Breast epithelium (tissue), 4 donors: ENCODE measurements at regions not wholly inside any gene's neighbourhood (a gene's known extent, or its start where the extent isn't known, plus 50 kb on each side); places are given as distances from the start of the nearest gene placed in this dataset.

Experiments used
- DNase-seq, 2 donors: peaks; one replicate each; pipeline ENCODE4 v3.0.0-alpha.2; 2019; ENCODE audit warnings: low spot score in 2 of 2
- H3K27ac ChIP-seq, 2 donors: fragments of 200-600 bp; sonication (generic) in 1 of 2; one replicate each; pipeline ENCODE4 v1.5.1; 2016 to 2019; ENCODE audit warnings: mild to moderate bottlenecking in 1 of 2
- H3K27me3 ChIP-seq, 2 donors: fragments of 200-600 bp; sonication (generic) in 1 of 2; one replicate each; pipeline versions ENCODE4 v1.5.1 to v1.6.0; 2017 to 2019; ENCODE audit warnings: control low read depth in 1 of 2, mild to moderate bottlenecking in 1 of 2
- H3K36me3 ChIP-seq: fragments of 200-600 bp; one replicate; pipeline ENCODE4 v1.5.1; 2019
- H3K4me1 ChIP-seq, 2 donors: fragments of 200-600 bp; sonication (generic); one replicate each; pipeline ENCODE4 v1.5.1; 2016 to 2019; ENCODE audit warnings: control low read depth in 1 of 2
- H3K4me3 ChIP-seq, 3 donors: fragments of 200-600 bp; sonication (generic); 1 replicate in 2 of 3; 2 replicates in 1 of 3; pipeline ENCODE4 v1.5.1; 2016 to 2019; ENCODE audit warnings: mild to moderate bottlenecking in 3 of 3, moderate library complexity in 2 of 3
- H3K9me3 ChIP-seq, 2 donors: fragments of 200-600 bp; sonication (generic) in 1 of 2; one replicate each; pipeline ENCODE4 v1.5.1; 2016 to 2019; ENCODE audit warnings: control low read depth in 1 of 2
- POLR2A ChIP-seq: fragments of 450-650 bp; IDR thresholded peaks from one replicate; pipeline ENCODE4 v1.6.1; 2016; ENCODE audit warnings: antibody characterized with exemption, mild to moderate bottlenecking, moderate library complexity
- POLR2AphosphoS5 ChIP-seq, 3 donors: sonication (generic); formaldehyde crosslinking; IDR thresholded peaks; one replicate each; pipeline ENCODE4 v1.6.1; 2017; ENCODE audit warnings: antibody characterized with exemption in 3 of 3
- intact Hi-C: fragments of 100-400 bp; cut with DNase I; formaldehyde crosslinking; loops from one replicate; pipeline ENCODE4 v1.15.1; 2023; ENCODE audit warnings: low total_unique reads
- TF ChIP-seq, protein P1 (sequence below), 3 donors: fragments of 450-650 bp; IDR thresholded peaks; one replicate each; pipeline ENCODE4 v1.5.1; 2016 to 2017; ENCODE audit warnings: antibody characterized with exemption in 3 of 3, mild to moderate bottlenecking in 3 of 3, moderate library complexity in 3 of 3

DNA sequence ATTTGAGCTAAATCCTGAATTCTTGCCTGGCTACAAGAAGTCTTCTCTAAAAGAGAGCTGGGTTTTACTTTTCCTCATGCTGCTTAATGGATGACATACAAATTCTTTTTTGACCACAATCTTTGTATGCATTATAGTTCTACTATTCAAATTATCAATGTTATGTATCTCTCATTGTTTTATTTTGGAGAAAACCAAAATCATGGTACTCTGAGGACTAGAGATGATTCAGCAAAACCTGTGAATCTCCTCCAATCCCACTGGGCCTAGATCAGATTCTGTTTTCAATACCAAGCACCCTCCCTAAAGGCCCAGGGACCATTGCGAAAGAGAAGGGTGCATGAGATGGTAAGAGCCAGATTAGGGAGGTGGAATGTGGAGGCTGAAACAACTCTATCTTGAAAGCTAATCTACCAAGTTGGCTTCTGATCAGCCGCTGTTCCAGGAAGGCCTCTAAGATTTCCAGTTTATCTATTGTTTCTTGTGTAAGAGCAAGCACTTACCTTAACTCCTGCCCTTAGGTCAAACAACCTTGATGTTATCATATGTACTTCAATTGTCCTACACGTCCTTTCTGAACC, 547.2 kb downstream of the PLPP3 start:
- no peaks in the 10 kb centered on the region for H3K36me3 ChIP-seq
- H3K4me1 ChIP-seq, result no peaks in the 10 kb centered on the region
- no peaks in the 10 kb centered on the region for H3K27me3 ChIP-seq
- no peak overlapping the region for H3K27ac ChIP-seq
- no peaks in the 10 kb centered on the region for H3K9me3 ChIP-seq
- TF ChIP-seq, protein P1, sequence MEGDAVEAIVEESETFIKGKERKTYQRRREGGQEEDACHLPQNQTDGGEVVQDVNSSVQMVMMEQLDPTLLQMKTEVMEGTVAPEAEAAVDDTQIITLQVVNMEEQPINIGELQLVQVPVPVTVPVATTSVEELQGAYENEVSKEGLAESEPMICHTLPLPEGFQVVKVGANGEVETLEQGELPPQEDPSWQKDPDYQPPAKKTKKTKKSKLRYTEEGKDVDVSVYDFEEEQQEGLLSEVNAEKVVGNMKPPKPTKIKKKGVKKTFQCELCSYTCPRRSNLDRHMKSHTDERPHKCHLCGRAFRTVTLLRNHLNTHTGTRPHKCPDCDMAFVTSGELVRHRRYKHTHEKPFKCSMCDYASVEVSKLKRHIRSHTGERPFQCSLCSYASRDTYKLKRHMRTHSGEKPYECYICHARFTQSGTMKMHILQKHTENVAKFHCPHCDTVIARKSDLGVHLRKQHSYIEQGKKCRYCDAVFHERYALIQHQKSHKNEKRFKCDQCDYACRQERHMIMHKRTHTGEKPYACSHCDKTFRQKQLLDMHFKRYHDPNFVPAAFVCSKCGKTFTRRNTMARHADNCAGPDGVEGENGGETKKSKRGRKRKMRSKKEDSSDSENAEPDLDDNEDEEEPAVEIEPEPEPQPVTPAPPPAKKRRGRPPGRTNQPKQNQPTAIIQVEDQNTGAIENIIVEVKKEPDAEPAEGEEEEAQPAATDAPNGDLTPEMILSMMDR (IDR thresholded peaks at IDR 0.05), result no peak
- TF ChIP-seq POLR2AphosphoS5 (IDR thresholded peaks at IDR 0.05) (no peak), POLR2A (no peak)
- no peak for DNase-seq
- no peak overlapping the region for H3K4me3 ChIP-seq
- intact Hi-C loops, result no loop called here

- TF ChIP-seq POLR2AphosphoS5 (IDR thresholded peaks at IDR 0.05) (no peak), POLR2A (no peak)
- TF ChIP-seq, protein P1 (IDR thresholded peaks at IDR 0.05), result no peak
- no peaks in the 10 kb centered on the region for H3K27me3 ChIP-seq
- no peaks in the 10 kb centered on the region for H3K36me3 ChIP-seq
- H3K27ac ChIP-seq, result no peak overlapping the region
- no peak overlapping the region for H3K4me3 ChIP-seq
- intact Hi-C loops, result no loop called here
- no peaks in the 10 kb centered on the region for H3K9me3 ChIP-seq
- DNase-seq, result no peak
- no peaks in the 10 kb centered on the region for H3K4me1 ChIP-seq
These were observed 548.4 kb downstream of the PLPP3 start for GRCh38 chr1:56031001-56031400.

- Histone ChIP-seq H3K9me3 (no peaks in the 10 kb centered on the region), H3K36me3 (no peaks in the 10 kb centered on the region), H3K27me3 (no peaks in the 10 kb centered on the region), H3K27ac (no peak overlapping the region), H3K4me3 (no peak overlapping the region), H3K4me1 (no peaks in the 10 kb centered on the region)
- TF ChIP-seq POLR2AphosphoS5 (IDR thresholded peaks at IDR 0.05), result no peak
- no peak for TF ChIP-seq POLR2A
- TF ChIP-seq, protein P1 (IDR thresholded peaks at IDR 0.05), result no peak
- intact Hi-C loops, result loop anchor here (5.0 kb wide), 1 partner anchor 982 kb away; no protein-coding TSS in a partner anchor
- DNase-seq, result no peak
These were observed 549.9 kb downstream of the PLPP3 start for GRCh38 chr1:56029319-56030003.

GRCh38 chr1:56028911-56029310, 550.5 kb downstream of the PLPP3 start:
- Histone ChIP-seq H3K4me3 (no peak overlapping the region), H3K4me1 (no peaks in the 10 kb centered on the region), H3K9me3 (no peaks in the 10 kb centered on the region), H3K36me3 (no peaks in the 10 kb centered on the region), H3K27ac (no peak overlapping the region), H3K27me3 (no peaks in the 10 kb centered on the region)
- intact Hi-C loops, result loop anchor here (5.0 kb wide), 1 partner anchor 982 kb away; no protein-coding TSS in a partner anchor
- TF ChIP-seq POLR2A (no peak), POLR2AphosphoS5 (IDR thresholded peaks at IDR 0.05) (no peak)
- DNase-seq, result no peak

GRCh38 chr1:56028244-56028643, 551.1 kb downstream of the PLPP3 start:
- TF ChIP-seq, protein P1 (IDR thresholded peaks at IDR 0.05), result no peak
- no peak for TF ChIP-seq POLR2AphosphoS5 (IDR thresholded peaks at IDR 0.05)
- no peak for TF ChIP-seq POLR2A
- no peaks in the 10 kb centered on the region for H3K4me1 ChIP-seq
- no peaks in the 10 kb centered on the region for H3K36me3 ChIP-seq
- H3K9me3 ChIP-seq, result no peaks in the 10 kb centered on the region
- no peaks in the 10 kb centered on the region for H3K27me3 ChIP-seq
- H3K4me3 ChIP-seq, result no peak overlapping the region
- no peak overlapping the region for H3K27ac ChIP-seq
- DNase-seq, result no peak
- intact Hi-C loops, result loop anchor here (5.0 kb wide), 1 partner anchor 981 kb away; no protein-coding TSS in a partner anchor
